Fibroblast of mammary gland (primary cell): ENCODE measurements at regions not wholly inside any gene's neighbourhood (a gene's known extent, or its start where the extent isn't known, plus 50 kb on each side); places are given as distances from the start of the nearest gene placed in this dataset.

Source experiments
- DNase-seq: peaks from one replicate; pipeline ENCODE4 v3.0.0-alpha.2; 2010; ENCODE audit warnings: low read depth
- H3K4me3 ChIP-seq: 2 replicates; pipeline ENCODE4 v1.5.1; 2011; ENCODE audit warnings: low read depth, mild to moderate bottlenecking, low read length, moderate library complexity; ENCODE audit not compliant: control insufficient read depth
- TF ChIP-seq, protein P1 (sequence below): conservative IDR thresholded peaks from 2 replicates; pipeline ENCODE4 v1.5.1; 2011; ENCODE audit warnings: low read depth, low read length, inconsistent platforms; ENCODE audit not compliant: control insufficient read depth, insufficient read depth

DNA sequence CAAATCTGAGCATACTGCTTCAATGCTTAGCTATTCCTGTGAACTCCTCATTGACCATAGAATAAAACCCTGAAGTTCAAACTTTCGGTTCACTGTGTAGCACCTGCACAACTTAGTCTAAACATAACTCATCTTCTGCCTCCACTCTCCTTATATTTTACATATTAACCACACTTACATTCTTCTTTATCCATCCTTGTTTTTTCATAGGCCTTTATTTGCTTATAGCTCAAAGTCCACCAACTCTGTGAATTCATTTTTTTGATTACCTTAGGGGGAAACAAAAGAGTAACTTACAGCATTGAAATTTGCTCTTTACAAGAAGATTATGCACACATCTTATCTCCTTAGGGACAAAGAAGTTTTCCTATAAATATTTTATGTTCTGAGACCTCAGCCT is 521.6 kb upstream of the FAT3 start:
- H3K4me3 ChIP-seq: no peak overlapping the region
- TF ChIP-seq, protein P1, sequence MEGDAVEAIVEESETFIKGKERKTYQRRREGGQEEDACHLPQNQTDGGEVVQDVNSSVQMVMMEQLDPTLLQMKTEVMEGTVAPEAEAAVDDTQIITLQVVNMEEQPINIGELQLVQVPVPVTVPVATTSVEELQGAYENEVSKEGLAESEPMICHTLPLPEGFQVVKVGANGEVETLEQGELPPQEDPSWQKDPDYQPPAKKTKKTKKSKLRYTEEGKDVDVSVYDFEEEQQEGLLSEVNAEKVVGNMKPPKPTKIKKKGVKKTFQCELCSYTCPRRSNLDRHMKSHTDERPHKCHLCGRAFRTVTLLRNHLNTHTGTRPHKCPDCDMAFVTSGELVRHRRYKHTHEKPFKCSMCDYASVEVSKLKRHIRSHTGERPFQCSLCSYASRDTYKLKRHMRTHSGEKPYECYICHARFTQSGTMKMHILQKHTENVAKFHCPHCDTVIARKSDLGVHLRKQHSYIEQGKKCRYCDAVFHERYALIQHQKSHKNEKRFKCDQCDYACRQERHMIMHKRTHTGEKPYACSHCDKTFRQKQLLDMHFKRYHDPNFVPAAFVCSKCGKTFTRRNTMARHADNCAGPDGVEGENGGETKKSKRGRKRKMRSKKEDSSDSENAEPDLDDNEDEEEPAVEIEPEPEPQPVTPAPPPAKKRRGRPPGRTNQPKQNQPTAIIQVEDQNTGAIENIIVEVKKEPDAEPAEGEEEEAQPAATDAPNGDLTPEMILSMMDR: no peak
- no peak for DNase-seq

GRCh38 chr11:91700854-91701253 is 523.8 kb upstream of the FAT3 start:
- DNase-seq: no peak
- H3K4me3 ChIP-seq: no peak overlapping the region
- TF ChIP-seq, protein P1: no peak

DNA sequence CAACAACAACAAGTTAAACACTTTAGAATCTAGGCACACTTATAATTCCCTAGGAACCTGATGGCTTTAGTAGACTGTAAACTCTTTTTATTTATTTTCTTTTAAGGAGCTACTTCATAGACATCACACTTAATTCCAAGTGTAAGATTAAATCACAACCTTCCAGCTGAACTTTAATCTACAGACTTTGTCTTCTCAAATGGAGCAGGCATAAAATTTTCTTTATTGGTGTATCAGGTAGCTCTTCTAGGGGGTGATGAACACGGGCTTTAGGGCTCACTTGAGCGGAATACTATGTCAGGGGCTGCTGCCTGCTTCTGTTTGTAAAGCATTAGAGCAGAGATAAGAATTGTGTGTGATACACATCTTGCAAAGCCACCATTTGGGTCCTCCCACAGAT is 525.8 kb upstream of the FAT3 start:
- no peak for DNase-seq
- TF ChIP-seq, protein P1: no peak

DNA sequence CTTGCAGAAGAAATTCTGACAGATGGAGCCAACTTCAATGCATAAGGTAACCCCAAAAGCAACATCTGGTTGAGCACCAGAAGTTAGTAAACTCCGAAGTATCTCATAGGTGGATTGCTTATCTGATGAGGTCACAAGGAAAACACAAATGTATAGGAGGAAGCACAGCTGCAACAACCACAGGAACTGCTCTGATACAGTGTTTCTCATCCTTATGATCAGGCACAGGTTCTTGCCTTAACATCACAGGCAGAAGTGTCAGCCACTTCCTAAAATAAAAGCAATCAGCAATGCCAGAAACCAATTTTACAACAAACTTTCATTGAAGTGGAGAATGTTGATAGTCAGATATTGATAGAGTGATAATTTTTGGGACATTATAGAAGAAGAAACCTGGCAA is 530.3 kb upstream of the FAT3 start:
- TF ChIP-seq, protein P1: no peak
- no peak for DNase-seq
- H3K4me3 ChIP-seq: no peak overlapping the region

More for the DNA sequence above, 525.8 kb upstream of the FAT3 start:
- no peak overlapping the region for H3K4me3 ChIP-seq

DNA sequence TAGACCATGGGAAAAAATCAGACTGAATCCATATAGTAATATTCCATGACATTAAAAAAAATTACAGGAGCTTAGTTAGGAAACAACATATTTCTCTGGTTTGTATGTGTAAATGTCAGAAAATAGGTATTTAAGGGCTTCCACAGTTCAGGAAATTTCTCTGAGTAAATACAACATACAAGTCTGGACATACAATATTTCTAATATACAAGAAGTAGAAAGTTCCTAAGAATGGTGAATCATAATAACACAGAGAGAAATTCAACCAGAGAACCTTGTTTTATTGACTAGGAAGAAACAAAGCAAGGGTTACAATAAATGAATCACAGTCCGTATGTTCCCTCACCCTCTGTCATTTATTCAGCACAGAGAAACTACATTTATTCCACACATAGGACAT is 532.7 kb upstream of the FAT3 start:
- no peak for DNase-seq
- TF ChIP-seq, protein P1: no peak
- H3K4me3 ChIP-seq: no peak overlapping the region

DNA sequence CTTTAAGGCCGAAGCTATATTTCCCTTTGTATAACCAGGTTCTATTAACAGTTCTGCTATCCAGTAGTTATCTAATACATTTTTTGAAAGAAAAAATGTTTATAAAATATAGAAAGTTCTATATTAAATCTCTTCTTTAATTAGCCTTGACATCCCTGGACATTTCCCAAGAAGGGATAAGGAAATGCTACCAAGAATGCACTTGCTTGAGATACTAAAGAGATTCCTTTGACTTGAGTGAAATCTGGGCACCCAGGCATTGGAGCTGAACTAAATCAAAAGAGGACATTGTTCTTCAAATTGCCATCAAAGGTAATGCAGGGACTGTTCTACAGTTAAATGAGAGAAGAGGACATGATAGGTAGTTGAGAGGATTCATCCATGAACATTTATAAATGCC is 535.9 kb upstream of the FAT3 start:
- TF ChIP-seq, protein P1: no peak

GRCh38 chr11:91686700-91687099 is 537.9 kb upstream of the FAT3 start:
- DNase-seq: no peak
- TF ChIP-seq, protein P1: no peak
- H3K4me3 ChIP-seq: no peak overlapping the region

More for the DNA sequence above, 535.9 kb upstream of the FAT3 start:
- DNase-seq: no peak
- no peak overlapping the region for H3K4me3 ChIP-seq
